ENCODE measurements at regions not wholly inside any gene's neighbourhood (a gene's known extent, or its start where the extent isn't known, plus 50 kb on each side); places are given as distances from the start of the nearest gene placed in this dataset.
"Not testable (repeated sequence)": the region's sequence is repeated elsewhere in the genome, so short reads cannot be mapped to it uniquely, and the experiment has no call there.

- DNase-seq = no peak
- intact Hi-C loops (cut with DNase I) = no loop called here
These were observed 340.2 kb downstream of the C12orf75 start for GRCh38 chr12:105670672-105671071.

DNA sequence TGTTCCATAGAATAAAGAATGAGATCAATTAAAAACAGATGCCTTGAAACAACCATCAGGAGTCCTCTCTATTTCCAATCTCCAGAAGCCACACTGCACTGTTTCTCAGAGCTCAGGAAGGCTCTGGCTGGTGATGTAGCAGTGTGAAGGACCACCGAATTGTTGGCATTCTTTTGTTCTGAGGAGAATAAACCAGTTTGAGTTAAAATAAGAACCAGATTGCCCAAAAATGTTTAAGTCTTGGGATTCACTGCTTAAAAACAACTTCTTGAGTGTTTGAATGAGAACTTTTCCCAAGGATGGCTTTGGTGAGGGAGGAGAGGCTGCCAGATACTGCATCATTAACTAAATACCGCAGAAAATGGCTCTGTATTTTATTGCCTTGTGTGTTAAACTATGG, 341.2 kb downstream of the C12orf75 start:
- no peak for DNase-seq

DNA sequence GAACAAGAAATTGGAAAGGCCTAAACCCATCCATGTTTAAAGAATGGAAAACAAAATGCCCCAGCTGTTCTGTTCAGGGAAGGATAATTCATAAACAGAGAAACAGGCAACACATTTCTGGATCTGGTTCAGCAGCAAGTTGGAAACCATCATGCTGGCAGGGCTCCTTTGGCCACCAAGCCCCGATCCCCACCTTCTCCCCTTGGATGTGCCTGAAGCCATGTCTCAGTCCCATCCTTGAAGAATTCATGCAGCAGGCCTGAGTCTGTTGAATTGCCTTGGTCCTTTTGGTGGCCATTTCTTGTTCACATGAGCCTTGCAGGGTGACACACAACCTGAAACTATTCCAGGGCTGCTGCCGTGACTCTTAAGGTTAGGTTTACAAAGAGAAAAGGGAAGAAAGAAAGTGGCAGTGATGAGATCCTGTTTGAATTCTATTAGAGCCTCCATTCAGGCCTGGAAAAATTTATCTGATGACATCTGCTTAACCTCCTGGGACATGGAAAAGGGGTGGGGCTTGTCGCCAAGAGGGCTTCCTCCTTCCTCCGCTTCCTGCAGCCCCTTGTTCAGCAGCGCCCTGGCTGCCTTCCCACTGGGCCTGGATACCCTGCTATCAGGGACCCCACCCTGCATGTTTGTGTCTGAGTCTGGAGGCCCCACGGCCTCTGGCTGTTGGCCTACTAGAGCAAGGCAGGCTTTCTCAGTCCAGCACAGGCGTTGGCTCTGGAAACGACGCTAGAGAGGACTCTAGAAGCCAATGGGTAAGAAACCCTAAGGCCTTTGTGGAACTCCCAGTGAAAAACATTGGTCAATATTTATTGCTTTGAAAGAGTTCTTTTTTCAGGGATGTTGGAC, 341.9 kb downstream of the C12orf75 start:
- DNase-seq = no peak
- intact Hi-C loops (cut with DNase I) = no loop called here

More for the DNA sequence above, 341.2 kb downstream of the C12orf75 start:
- intact Hi-C loops (cut with DNase I) = no loop called here

DNA sequence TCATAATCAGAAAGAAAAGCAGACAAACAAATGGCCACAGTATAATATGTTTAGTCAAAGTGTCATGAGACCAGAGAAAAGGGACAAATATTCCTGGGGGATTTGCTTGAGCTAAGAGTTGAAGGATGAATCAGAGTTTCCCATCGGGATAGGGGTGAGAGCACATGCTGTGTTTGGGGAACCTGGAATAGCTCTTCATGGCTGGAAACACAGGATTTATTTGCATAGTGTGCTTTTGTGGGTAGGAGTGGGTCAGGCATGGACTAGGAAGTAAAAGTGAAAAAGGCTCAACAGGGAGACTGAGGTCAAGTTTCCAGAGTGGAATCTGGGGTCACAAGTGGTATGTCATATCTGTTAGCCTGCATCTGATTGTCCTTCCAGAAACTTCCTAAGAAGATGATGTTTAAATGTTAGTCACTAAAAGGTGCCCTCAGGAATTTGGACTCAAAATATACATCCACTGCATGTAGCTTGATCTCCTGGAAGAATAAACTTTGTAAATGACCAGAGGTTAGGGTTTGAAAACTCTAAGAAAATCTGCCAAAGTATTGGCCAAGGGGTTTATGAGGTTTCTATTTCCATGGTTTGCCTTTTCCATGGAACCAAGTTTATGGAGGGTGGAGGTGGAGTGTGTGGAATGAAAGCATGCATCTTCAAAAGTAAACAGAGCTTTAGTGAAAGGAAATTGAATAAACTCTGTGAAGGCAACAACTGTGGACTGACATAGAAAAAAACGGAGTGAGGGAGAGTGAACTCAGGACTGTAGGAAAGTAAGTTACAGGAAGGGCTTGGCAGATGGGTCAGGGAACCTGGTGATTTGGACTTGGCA, 344.6 kb downstream of the C12orf75 start:
- intact Hi-C loops (cut with DNase I) = no loop called here
- no peak for DNase-seq

- DNase-seq = no peak
- intact Hi-C loops (cut with DNase I) = no loop called here
These were observed 346.2 kb downstream of the C12orf75 start for GRCh38 chr12:105676694-105677093.

- no peak for DNase-seq
- intact Hi-C loops (cut with DNase I) = no loop called here
These were observed 347.2 kb downstream of the C12orf75 start for GRCh38 chr12:105677672-105678071.

- no peak for DNase-seq
- intact Hi-C loops (cut with DNase I) = no loop called here
These were observed 349.5 kb downstream of the C12orf75 start for GRCh38 chr12:105679982-105680381.

DNA sequence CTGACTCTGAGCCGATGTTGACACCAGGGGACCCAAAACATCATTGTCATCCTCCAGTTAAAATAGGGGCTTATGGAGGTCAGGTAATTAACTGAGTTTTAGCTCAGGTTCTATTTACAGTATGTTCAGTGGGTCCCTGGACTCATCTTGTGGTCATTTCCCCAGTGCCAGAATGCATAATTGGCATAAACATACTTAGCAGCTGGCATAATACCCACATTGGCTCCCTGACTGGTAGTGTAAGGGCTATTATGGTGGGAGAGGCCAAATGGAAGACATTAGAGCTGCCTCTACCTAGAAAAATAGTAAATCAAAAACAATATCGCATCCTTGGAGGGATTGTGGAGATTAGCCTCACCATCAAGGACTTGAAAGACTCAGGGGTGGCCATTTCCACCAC, 350.9 kb downstream of the C12orf75 start:
- DNase-seq = no peak
- intact Hi-C loops (cut with DNase I) = no loop called here

DNA sequence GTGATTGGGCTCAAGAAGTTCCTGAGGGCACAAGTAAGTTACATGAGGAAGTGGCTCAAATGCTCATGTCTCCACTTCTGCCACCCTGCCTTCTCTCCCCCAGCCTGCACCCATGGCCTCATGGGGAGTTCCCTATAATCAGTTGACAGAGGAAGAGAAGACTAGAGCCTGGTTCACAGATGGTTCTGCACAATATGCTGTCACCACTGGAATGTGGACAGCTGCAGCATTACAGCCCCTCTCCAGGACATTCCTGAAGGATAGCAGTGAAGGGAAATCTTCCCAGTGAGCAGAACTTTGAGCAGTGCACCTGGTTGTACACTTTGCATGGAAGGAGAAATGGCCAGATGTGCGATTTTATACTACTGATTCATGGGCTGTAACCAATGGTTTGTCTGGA, 352.3 kb downstream of the C12orf75 start:
- DNase-seq; intact Hi-C loops (cut with DNase I): not testable (repeated sequence)

GRCh38 chr12:105683836-105684235, 353.3 kb downstream of the C12orf75 start:
- DNase-seq; intact Hi-C loops (cut with DNase I): not testable (repeated sequence)

GRCh38 chr12:105698075-105698474, 367.6 kb downstream of the C12orf75 start:
- intact Hi-C loops (cut with DNase I) = no loop called here
- DNase-seq = no peak

- DNase-seq = no peak
- intact Hi-C loops (cut with DNase I) = no loop called here
These were observed 368.7 kb downstream of the C12orf75 start for GRCh38 chr12:105699209-105699608.

- intact Hi-C loops (cut with DNase I) = loop anchor here (2.0 kb wide), 1 partner anchor 434 kb away; the partner anchor contains the start of gene NUAK1
- DNase-seq = no peak
These were observed 374.3 kb downstream of the C12orf75 start for GRCh38 chr12:105704787-105705186.

DNA sequence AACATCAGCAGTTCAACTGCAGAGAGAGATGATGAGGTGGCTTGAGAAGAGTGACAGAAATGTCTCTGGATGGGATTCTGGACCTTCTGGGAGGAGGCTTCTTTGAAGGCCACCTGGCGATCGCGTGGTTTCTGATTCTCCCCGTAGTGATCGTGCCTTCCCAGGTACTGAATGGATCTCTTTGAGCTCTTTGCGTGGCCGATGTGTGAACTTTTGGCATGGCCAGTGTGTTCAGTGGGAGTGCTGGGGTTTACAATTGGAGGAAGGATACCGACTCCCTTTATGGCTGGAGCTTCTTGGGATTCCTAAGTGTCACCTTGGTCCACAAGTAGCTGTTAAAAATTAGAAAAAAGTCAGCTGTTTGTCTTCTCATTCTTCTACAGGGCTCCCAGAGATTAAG, 374.7 kb downstream of the C12orf75 start:
- intact Hi-C loops (cut with DNase I) = loop anchor here (2.0 kb wide), 1 partner anchor 434 kb away; the partner anchor contains the start of gene NUAK1
- DNase-seq = no peak

DNA sequence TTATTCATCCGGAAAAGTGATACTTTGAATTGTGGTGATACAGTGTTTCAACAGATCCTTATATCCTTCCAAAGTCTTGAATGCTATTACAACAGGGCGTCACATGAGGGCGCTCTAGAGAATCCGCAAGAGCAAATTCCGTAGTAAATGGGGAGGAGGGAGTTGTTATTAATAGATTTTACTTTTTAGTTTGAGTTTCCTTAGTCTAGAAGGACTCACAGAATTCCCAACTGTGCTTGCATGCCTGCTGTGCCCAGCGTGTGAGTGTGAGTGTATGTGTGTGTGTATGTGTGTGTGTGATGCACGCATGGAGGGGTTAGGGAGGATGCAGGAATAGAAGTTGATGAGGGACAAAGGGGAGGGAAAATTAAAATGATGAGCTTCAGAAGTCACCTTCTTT, 375.3 kb downstream of the C12orf75 start:
- DNase-seq = peak in 40 of 42 donors; percentile 7 to 89 (median 71)
- intact Hi-C loops (cut with DNase I) = loop anchor here (2.0 kb wide), 1 partner anchor 433 kb away; the partner anchor contains the start of gene NUAK1

GRCh38 chr12:105706321-105706972, 376.0 kb downstream of the C12orf75 start:
- peak in 6 of 42 donors; percentile 2 to 57 (median 12) for DNase-seq
- intact Hi-C loops (cut with DNase I) = no loop called here

- intact Hi-C loops (cut with DNase I) = no loop called here
- no peak for DNase-seq
These were observed 376.5 kb downstream of the C12orf75 start for GRCh38 chr12:105706973-105707334.

- intact Hi-C loops (cut with DNase I) = no loop called here
- DNase-seq = no peak
These were observed 383.3 kb downstream of the C12orf75 start for GRCh38 chr12:105713606-105714305.

DNA sequence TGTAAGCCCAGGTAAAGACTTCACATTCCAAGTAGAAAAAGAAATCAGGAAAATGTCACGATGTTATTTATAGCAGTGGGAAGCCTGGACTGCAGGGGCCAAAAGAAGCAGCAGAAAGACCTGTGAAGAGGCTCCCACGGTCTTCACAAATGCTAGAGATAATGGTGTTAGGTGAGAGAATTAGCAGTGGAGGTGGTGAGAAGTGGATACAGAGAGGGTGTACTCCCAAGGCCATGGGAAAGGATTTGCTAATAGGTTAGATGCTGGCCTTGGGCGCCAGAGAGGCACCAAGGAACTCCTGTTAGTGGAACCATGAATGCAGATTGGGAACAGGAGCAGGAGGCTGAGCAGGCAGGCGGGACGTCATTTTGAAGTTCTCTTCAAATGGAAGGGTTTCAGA, 386.1 kb downstream of the C12orf75 start:
- no peak for DNase-seq
- intact Hi-C loops (cut with DNase I) = no loop called here
